Sigmoid colon (tissue), 4 donors: ENCODE measurements at regions not wholly inside any gene's neighbourhood (a gene's known extent, or its start where the extent isn't known, plus 50 kb on each side); places are given as distances from the start of the nearest gene placed in this dataset.

Experiments
- EP300 ChIP-seq, 4 donors: sonication (generic); formaldehyde crosslinking; IDR thresholded peaks; one replicate each; pipeline ENCODE4 v1.6.1; 2017; ENCODE audit warnings: antibody characterized with exemption in 4 of 4
- POLR2AphosphoS5 ChIP-seq, 4 donors: sonication (generic); formaldehyde crosslinking; IDR thresholded peaks; one replicate each; pipeline ENCODE4 v1.6.1; 2017; ENCODE audit warnings: antibody characterized with exemption in 4 of 4
- TF ChIP-seq, protein P1 (sequence below), 4 experiments: fragments of 450-650 bp in 3 of 4; fragments of 200-600 bp in 1 of 4; IDR thresholded peaks; one replicate each; pipeline ENCODE4 v1.5.1; 2016 to 2019; ENCODE audit warnings: antibody characterized with exemption in 4 of 4, mild to moderate bottlenecking in 3 of 4, moderate library complexity in 2 of 4

DNA sequence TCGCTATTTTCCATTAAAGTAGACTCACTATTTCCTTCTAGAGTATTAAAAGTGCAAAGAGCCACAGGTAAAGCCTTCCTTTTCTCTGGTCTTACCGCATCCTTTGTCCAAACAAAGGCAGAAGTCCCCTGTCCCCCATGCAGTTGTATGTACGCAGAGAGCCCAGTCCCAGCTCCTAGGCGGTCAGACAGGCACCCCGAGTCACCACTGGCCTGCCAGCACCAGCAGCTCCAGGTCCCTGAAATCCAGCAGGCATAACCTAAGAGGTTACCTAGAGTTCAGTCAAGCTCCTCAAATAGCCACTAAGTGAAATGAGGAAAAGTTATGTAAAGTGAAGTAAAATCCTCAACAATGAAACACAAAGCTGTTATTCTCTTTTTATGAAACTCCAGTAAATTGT, 60.4 kb upstream of the TWIST2 start:
- TF ChIP-seq POLR2AphosphoS5 (IDR thresholded peaks at IDR 0.05) (no peak), EP300 (IDR thresholded peaks at IDR 0.05) (no peak)
- TF ChIP-seq, protein P1, sequence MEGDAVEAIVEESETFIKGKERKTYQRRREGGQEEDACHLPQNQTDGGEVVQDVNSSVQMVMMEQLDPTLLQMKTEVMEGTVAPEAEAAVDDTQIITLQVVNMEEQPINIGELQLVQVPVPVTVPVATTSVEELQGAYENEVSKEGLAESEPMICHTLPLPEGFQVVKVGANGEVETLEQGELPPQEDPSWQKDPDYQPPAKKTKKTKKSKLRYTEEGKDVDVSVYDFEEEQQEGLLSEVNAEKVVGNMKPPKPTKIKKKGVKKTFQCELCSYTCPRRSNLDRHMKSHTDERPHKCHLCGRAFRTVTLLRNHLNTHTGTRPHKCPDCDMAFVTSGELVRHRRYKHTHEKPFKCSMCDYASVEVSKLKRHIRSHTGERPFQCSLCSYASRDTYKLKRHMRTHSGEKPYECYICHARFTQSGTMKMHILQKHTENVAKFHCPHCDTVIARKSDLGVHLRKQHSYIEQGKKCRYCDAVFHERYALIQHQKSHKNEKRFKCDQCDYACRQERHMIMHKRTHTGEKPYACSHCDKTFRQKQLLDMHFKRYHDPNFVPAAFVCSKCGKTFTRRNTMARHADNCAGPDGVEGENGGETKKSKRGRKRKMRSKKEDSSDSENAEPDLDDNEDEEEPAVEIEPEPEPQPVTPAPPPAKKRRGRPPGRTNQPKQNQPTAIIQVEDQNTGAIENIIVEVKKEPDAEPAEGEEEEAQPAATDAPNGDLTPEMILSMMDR (IDR thresholded peaks at IDR 0.05): no peak
